NCI-H226 (cell line): ENCODE measurements at regions not wholly inside any gene's neighbourhood (a gene's known extent, or its start where the extent isn't known, plus 50 kb on each side); places are given as distances from the start of the nearest gene placed in this dataset.

Experiments used
- DNase-seq: peaks from one replicate; pipeline ENCODE4 v3.0.0-alpha.2; 2015

DNA sequence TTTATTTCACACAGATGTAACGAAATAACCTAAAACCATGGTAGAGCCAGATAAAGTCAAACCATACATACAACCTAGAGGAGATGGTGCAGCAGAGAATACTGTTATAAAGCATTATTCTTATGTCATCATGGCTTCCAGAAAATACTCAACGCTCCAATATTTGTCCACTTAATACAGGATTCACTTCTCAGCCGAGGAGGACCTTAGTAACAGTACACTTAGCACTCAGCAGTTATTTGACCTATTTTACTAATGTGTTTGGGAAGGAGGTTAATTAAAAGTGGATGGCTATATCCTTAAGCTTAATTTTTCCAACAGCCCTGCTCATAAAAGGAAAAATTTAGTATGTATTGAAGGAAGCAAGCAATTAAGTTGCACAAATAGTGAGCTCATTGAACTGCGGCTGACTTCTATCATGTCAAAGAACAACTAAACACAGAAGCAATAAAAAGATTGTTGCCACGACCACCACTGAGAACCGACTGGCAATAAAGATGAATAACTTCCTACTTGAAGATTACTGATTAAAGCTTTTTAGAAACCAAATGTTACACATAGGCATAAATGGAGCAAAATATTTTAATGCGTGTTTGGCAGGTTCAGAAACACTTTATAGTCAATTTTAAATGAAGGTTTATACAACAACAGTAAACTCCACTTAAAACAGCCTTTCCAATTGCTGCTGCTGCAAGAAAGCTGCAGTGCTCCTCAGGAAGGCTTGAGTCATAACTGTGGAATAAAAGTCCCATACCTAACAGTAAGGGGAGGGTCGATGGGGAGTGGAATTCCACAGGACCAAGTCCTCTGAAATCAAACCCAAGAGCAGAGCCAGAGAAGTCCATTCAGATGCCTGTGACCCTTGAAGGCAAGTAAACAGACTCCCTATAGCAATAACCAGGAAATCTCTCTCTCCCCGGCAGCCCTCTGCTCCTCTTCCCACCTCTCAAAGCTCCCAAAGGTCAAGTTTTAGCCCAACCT, 218.9 kb upstream of the CDKN3 start:
- no peak for DNase-seq

DNA sequence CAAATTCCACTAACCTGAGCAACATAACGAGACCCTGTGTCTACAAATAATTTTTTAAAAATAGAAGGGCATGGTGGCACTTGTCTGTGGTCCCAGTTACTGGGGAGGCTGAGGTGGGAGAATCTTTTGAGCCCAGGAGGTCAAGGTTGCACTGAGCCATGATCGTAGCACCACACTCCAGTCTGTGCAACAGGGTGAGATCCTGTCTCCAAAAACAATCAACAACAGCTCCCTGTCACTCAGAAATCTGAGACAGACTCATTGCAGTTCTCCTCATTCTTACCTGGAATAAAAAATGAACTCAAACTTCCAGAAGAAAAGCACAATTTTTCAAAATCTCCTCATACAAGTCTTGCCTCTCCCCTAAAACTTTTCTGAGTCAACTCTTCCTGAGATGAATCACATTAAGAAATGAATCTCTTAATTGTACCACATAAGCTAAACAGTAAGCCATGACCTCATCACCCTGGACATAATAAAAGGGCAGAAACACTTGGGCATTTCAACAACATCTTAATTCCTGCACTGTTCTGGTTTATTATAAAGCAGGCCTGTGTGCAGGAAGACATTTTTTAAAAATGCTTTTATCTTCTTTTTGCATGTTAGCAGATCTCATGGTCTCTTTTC, 214.3 kb upstream of the CDKN3 start:
- DNase-seq: peak; percentile 52

DNA sequence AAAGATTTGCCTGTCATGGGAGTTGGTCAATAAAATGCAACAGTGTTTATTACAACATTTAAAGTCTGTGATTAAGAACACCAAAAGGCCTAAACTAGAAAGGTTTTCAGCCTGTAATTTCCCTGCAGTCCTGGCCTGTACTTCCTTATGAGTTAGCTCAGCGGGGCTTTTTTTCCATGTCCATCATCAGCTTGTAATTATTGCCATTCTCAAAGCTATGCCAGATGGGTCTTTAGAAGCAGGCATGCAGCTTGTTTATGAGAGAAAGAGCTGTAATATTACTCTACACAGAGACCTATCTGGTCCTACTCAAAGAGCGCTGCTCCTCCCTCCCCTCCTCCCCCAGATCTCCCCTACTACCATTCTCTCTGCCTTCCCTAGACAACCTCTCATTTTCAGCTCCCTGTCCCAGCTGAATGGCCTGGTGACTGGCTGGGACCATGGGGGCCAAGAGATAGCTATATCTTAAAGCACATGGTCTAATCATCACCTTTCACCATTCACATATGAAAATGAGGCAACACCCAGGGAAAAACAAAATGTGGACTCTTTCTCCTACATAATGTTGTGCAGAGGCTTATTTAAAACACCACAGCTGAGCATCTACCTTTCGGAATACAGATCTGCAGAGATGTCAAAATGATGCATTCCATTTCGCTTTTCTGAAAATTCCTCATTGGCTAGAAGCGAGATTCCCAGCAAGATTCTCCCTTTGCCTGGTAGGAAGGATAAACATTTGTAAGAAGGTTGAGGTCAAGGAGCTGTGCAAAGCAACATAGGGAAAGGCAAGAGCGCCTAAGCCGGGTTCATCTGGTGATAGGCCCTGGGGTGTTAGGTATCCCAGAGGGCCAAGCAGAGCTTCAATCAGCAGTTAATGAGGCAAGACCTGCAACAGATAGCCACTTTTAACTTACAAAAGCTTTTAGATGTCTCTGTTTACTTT, 209.7 kb upstream of the CDKN3 start:
- no peak for DNase-seq

DNA sequence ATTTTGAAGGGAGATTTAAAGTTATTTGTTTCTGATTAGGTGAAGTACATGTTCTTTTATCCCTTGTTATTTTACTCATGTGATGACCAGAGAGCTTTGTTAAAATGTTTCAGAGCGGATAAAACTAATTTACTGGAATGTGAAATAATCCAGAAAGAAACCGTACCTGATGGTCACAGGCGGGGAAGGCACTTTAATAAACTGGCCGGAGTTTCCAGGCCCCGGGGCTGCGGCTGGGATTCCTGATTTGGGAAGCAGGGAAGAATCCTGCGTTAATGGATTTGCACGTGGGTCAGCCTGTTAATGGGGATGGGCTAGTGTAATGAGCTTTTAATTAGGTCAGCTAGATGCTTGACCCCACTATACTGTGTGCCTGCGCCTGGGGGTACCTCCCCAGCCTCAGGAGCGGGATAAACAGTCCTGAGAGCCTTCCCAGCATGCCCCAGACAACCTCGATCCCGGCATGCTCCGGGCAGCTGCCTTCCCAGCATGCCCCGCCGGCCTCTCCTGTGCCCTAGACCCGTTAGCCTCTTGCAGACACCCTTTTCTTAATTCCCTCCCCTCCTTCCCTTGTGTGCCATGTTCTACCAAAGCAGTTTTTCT, 208.6 kb upstream of the CDKN3 start:
- DNase-seq: no peak

DNA sequence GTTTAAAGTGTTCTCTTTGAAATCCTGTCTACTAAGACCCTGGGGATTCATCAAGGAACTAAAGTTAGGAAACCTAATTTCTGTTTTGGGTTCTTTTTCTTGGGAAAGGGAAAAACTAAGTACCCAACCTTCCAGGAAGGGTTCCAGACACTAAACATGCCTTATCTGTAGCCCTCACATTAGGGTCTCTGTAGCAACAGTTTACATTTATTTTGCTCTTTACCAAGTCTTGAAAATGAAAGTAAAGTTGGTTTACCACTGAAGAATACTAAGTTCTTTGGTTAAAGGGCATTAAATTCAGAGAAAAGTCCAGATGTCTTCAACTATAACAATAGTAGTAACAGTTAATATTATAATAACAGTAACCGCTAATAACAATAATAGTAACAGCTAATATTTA, 207.5 kb upstream of the CDKN3 start:
- DNase-seq: no peak

DNA sequence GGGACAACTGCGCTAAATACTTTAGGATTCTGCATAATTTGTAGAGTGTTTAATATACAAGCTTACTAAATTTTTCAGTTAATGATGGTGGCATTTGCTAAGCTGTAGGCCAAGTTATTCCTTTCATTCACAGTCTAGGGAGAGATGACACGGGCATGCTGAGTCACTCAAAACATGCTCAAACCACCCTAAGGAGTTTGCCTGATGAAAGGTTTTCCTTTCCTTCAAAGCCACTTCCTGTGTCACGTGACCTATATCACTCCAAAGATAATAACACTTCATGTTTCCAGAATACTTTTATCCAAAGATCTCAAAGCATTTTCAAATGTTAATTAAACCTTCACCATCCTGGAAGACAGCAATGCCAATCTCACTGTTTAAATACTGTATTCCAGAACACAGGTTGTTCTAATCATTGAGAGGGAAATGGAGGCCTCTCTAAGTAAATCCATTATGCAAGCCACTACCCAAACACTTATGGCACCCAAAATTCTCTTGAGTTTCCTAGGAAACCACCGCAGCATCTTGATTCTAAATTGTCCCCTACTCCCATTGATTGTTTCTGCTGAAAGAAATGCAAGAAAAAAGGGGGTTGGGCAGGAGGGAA, 207.0 kb upstream of the CDKN3 start:
- DNase-seq: peak; percentile 77

DNA sequence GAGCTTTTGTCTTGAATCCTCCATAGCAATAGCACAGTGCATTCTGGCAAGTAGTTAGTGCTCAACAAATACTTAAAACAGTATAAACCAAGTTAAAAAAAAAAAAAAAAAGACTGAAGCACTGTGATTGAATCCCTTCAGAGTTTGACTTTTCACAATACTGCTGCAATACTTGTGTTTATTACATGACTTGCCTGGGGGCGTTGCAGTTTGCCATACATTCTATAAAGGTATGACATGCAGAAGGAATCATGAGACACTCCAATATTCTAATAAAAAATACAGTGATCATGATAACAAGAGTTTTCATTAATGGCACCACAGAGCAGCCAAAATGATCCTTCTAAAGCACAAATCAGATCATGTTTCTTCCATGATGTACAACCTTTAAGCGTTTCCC, 205.0 kb upstream of the CDKN3 start:
- no peak for DNase-seq

DNA sequence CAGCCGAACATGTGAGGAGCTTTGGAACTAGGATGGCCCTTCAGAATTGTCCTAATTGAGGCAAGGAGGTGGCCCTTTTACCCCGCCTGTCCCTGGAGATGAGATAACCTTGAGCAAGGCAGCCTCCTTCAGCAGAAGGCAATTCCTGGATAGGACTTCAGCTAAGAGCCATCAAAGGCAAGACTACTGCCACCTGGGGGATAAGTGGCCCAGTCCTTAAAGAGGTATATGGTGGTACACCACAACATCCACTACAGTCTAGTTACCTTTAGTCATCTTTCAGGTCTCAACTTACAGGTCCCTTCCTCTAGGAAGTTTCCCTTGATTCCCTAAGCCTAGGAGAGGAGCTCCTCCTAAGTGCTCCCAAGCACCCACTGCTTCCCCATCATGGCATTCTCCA, 204.2 kb upstream of the CDKN3 start:
- no peak for DNase-seq

DNA sequence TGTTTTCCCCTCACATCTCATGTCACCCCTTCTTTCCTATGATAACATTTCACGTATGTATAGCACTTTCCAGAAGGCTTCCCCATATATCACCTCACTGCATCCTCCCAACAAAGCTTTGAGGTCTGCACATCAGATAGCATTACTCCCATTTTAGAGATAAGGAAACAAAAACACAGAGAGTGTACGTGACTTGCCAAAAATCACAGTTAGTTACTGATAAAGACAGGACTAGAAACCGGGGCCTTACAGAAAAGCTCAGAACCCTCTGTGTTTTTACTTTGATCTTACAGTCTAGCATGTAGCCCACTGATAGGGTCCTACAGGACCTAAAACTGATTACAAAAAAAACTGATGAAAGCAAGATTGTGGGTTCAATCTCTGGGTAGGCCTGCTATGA, 202.9 kb upstream of the CDKN3 start:
- DNase-seq: no peak

DNA sequence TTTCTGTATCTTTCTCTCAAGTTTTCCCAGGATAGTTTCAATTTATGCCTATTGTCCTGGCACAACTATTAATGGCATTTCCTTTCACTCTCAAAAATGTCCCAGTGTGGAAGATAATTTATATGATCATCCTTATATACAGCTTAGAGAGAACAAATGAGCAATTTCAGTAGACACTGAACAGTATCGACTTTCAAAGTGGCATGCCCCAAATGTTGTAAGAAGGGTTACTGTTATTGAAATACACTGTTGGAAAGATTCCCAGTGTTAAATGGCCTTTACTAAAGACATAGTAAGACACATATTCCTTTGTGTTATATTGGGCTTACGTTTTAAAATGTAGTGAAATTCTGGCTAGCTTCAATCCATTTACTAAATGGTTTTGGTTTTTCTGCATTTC, 202.3 kb upstream of the CDKN3 start:
- DNase-seq: no peak

DNA sequence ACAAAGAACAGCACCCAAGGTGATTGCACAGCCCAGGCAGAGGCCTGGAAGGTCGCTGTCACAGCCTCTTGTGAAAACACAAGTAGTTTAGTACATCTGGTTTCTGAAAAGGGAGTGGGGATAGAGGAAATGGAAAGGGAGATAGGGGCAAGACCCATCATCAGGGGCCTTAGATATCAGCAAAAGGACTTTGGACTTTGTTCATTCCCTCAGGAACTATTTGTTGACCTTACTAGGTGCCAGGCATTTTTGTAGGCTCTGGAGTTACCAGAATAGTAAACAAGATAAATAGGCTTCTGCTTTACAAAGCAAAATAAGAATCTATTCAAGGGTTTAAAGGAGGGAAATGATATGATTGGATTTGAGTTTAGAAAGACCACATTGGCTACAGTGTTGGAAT, 199.4 kb upstream of the CDKN3 start:
- no peak for DNase-seq

DNA sequence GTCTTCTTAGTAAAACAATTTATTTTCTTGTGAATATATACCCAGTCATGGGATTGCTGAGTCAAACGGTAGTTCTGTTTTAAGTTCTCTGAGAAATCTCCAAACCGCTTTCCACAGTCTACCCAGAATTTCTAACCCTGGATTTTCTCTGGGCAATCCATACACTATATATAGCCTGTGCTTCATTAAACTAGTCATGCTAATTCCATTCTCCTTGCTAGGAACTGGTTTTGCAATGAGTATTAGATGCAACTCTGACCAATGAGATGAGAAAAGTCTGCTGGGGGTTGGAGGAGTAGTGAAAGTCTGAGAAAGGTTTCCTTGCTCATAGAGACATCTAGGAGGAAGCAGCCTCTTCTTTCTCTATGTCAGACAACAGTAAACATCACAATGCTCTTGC, 196.1 kb upstream of the CDKN3 start:
- no peak for DNase-seq

DNA sequence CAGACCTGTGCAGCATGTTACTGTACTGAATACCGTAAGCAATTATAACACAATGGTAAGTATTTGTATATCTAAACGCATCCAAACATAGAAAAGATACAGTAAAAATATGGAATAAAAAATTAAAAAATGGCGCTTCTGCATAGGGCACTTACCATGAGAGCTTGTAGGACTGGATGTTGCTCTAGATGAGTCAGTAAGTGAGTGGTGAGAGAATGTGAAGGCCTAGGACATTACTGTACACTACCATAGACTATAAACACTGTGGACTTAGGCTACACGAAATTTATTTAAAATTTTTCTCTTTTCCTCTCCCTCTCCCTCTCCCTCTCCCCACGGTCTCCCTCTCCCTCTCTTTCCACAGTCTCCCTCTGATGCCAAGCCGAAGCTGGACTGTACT, 194.5 kb upstream of the CDKN3 start:
- no peak for DNase-seq

DNA sequence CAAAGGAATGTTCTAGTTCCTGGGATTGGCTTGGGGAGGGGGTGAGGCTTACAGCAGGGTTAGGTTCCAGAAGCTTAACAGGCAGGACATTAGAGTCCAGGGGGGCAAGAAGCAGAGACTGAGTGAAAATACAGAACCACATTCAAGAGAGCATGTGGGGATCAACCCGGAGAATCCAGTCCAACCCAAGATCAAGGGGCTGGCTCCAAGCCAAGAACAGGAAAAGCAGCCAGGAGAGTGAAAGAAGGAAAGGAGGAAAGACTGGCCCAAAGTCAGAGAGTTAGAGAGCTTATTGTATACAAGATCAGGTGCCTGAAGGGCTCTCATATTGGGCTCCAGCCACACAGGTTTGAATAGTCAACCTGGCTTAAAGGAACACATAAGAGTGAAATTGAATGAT, 190.3 kb upstream of the CDKN3 start:
- DNase-seq: no peak

DNA sequence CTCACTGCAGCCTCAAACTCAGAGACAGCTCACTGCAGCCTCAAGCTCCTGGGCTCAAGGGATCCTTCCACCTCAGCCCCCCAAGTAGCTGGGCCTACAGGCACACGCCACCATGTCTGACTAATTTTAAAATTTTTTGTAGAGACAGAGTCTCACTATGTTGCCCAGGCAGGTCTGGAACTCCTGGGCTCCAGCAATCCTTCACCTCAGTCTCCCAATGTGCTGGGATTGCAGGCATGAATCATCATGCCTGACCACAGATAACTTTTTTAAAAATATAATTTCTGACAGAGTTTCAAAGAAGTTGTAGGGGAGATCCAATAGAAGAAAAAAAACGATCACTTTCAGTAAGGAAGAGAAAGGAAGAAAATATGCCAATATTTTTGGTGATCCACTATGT, 189.7 kb upstream of the CDKN3 start:
- DNase-seq: peak; percentile 48

DNA sequence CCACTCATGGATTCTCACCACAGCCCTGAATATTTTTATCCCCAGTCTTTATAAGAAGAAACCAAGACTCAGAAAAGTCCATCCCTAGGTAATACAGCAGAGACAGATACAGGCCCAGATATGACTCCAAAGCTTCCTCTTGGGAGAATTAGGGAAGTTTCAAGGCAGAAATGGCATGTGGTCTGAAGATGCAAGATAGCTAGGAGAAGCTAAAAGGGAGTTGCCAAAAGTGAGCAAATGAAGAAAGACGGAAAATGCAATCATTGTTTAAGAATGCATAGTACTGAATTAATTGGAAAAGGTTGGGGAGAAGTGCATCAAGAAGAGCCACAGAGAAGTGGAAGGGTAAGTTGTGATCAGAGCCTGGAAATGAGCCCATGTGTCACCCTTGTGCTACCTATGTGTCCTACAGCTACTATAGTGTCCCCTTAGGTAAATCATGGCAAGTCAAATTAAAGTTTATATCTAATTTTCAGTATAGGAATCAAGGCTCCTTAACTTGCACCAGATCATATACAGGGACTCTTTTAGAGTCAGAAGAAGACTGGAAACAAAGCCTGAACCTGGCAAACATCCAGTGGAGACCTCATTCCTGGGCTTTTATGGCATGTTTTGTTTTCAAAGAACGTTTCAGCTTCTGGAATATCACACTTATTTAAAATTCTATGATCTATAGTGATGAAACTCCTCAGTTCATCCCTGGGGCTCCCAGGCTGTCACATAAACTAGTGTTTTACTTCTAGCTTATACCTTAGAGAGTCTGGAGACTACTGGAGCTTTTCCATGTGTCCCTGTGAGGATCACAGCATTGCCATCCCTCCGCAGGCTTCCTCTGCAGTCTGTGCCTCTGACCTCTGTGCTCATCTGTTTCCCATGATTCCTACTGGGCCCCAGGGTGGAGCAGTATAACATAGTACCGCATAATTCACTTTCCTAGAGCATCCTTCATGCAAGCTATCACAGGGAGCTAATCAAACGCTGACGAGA, 189.0 kb upstream of the CDKN3 start:
- DNase-seq: peak; percentile 53

DNA sequence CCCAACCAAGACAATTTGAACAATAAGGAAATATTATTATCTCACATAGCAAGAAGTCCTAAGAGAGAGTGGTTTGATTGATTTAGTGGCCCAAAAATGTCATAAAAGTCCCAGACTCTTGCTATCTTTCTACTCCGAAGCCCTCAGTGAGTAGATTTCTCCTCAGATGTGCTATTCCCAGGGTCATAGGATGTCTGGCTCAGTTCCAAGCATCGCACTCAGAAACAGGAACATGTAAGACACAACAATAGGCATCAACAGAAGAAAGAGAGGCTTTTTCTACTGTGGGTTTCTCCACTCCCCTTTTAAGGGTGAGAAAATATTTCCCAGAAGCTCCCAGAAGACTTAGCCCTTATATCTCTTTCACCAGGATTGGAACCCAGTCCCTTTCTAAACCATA, 188.1 kb upstream of the CDKN3 start:
- no peak for DNase-seq

DNA sequence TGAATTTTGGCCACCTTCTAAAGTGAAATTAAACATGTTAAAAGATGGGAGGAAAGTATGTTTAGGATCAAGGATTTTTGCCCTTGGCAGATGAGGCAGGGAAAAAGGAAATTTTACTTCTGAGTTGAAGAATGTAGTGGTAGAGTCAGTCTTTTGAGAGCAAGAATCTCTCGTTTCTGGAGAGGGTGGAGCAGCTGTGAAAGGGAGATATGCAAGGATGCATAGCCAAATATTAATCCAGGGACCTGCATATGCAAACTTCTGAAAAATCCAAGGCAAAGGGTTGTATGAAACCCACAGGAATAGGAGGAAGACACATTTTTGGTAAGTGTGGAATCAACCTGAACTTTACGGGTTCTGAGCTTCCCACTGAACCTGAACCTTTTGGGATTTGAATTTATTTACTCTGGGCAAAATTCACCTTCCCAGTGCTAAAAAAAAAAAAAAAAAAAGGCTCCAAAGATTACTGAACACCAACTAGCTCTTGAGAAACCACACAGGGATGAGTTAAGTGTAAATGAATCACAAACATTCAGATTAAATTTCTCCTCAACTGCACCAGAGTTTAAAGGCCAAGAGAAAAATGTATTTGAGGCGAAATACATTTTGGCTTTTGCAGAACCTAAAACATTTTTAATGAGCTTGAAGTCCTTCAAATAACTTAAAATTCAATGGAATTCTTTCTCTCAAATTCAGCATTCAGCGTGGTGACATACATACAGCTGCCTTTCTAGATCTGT, 187.1 kb upstream of the CDKN3 start:
- peak; percentile 68 for DNase-seq

DNA sequence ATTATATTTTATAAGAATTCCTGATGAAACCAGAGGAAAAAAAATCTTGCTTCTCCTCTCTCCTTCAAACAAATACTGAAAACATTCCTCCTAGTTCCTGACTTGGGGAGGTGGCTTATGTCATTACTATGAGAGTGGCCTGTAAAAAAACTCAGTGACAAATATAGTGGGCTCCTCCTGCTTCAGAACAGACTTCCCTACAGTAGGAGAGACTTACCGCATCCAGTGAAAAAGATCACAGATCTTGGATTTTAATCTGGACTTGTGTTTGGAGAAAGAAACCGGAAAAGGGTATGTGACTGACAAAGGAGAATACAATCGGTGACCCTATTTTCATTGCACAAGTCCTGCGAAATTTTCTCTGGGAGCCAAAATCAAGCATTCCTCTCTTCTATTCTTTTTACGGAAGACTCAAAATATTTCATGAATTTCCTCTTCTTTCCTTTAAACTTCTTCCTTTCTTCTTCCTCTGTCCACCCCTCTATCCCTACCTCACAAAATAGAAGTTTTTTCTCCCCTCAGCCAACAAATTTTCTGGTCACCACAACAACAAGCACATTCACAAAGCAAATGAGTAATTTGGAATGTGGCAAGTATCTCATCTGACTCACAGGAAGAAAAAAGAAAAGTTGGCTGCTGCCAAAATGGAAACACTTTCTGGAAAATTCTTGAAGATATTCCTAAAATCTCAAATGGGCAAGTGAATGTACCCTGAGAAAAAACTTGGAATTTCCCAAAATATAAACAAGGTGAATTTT, 185.1 kb upstream of the CDKN3 start:
- DNase-seq: peak; percentile 84

DNA sequence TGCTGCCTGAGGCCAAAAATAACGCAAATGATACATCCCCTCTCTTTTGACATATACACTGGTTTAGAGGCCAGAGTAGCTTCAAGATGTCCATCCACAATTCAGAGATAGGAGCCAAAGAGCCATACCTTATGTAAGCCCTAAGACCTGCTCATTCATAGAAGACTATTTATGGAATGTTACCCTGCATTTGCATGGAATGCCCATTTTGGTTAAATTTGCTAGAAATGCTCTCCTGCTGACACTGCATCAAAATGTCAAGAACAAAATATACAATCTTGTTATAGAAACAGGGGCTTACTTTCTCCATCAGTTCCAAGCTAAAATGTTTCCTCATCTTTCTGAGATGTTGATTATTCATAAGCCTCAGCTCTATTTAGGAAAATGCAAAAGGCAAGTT, 183.3 kb upstream of the CDKN3 start:
- no peak for DNase-seq
